ENCODE measurements at regions not wholly inside any gene's neighbourhood (a gene's known extent, or its start where the extent isn't known, plus 50 kb on each side); places are given as distances from the start of the nearest gene placed in this dataset.

- TF ChIP-seq ZBED4 (CRISPR knock-in tag; IDR thresholded peaks at IDR 0.05; ENCODE audit: borderline replicate concordance): no peak
- no peak for TF ChIP-seq PRPF4 (IDR thresholded peaks at IDR 0.05; ENCODE audit: low read depth, low read length, poor library complexity, severe bottlenecking)
- no peak for TF ChIP-seq ZNF367 (CRISPR knock-in tag; IDR thresholded peaks at IDR 0.05; ENCODE audit: borderline replicate concordance)
These were observed 371.2 kb upstream of the ASIC2 start (continued) for GRCh38 chr17:33664116-33664840.

DNA sequence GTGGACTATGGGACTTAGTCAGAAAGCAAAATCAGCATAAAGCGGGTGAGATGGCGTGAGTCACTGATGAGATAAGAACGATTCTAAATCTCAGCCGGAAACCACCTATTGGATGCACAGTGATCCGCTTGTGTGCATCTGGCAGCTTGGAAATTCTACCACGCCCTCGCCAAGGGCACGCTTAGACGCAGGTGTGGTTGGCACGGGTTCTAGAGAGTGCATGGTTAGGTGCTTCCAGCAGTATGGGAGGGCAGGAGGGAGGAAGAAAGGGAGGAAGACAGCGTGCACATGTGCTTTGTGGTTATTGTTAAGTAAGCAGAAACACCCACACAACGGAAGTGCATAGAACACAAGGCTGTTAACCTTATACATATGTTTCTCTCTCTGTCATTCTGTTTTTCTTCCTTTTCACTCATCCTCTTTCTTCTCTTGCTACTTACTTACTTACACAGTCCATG is 374.0 kb upstream of the ASIC2 start:
- H3K4me1 ChIP-seq (ENCODE audit: insufficient read depth, low read length): no peaks in the 10 kb centered on the region
- H3K27ac ChIP-seq (ENCODE audit: extremely low read length, insufficient read depth, low read length): no peak overlapping the region
- H3K9ac ChIP-seq (ENCODE audit: insufficient read depth, low read depth, low read length): no peak overlapping the region
- in situ Hi-C loops (cut with HindIII; ENCODE audit: extremely low pct_ligation_motif_present, low pct_unique_long_range_greater_than_20kb): no loop called here
- no peaks in the 10 kb centered on the region for H4K20me1 ChIP-seq (ENCODE audit: insufficient read depth, low read length)
- TF ChIP-seq, protein P1, sequence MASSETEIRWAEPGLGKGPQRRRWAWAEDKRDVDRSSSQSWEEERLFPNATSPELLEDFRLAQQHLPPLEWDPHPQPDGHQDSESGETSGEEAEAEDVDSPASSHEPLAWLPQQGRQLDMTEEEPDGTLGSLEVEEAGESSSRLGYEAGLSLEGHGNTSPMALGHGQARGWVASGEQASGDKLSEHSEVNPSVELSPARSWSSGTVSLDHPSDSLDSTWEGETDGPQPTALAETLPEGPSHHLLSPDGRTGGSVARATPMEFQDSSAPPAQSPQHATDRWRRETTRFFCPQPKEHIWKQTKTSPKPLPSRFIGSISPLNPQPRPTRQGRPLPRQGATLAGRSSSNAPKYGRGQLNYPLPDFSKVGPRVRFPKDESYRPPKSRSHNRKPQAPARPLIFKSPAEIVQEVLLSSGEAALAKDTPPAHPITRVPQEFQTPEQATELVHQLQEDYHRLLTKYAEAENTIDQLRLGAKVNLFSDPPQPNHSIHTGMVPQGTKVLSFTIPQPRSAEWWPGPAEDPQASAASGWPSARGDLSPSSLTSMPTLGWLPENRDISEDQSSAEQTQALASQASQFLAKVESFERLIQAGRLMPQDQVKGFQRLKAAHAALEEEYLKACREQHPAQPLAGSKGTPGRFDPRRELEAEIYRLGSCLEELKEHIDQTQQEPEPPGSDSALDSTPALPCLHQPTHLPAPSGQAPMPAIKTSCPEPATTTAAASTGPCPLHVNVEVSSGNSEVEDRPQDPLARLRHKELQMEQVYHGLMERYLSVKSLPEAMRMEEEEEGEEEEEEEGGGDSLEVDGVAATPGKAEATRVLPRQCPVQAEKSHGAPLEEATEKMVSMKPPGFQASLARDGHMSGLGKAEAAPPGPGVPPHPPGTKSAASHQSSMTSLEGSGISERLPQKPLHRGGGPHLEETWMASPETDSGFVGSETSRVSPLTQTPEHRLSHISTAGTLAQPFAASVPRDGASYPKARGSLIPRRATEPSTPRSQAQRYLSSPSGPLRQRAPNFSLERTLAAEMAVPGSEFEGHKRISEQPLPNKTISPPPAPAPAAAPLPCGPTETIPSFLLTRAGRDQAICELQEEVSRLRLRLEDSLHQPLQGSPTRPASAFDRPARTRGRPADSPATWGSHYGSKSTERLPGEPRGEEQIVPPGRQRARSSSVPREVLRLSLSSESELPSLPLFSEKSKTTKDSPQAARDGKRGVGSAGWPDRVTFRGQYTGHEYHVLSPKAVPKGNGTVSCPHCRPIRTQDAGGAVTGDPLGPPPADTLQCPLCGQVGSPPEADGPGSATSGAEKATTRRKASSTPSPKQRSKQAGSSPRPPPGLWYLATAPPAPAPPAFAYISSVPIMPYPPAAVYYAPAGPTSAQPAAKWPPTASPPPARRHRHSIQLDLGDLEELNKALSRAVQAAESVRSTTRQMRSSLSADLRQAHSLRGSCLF (CRISPR knock-in tag; IDR thresholded peaks at IDR 0.05; ENCODE audit: borderline replicate concordance): no peak
- TF ChIP-seq, protein P2, sequence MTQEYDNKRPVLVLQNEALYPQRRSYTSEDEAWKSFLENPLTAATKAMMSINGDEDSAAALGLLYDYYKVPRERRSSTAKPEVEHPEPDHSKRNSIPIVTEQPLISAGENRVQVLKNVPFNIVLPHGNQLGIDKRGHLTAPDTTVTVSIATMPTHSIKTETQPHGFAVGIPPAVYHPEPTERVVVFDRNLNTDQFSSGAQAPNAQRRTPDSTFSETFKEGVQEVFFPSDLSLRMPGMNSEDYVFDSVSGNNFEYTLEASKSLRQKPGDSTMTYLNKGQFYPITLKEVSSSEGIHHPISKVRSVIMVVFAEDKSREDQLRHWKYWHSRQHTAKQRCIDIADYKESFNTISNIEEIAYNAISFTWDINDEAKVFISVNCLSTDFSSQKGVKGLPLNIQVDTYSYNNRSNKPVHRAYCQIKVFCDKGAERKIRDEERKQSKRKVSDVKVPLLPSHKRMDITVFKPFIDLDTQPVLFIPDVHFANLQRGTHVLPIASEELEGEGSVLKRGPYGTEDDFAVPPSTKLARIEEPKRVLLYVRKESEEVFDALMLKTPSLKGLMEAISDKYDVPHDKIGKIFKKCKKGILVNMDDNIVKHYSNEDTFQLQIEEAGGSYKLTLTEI (CRISPR knock-in tag; conservative IDR thresholded peaks at IDR 0.05): no peak
- no peak for TF ChIP-seq ZBTB21 (CRISPR knock-in tag; IDR thresholded peaks at IDR 0.05)
- TF ChIP-seq ISL2 (CRISPR knock-in tag; IDR thresholded peaks at IDR 0.05): no peak
- no peak for TF ChIP-seq ZFP36 (IDR thresholded peaks at IDR 0.05; ENCODE audit: borderline replicate concordance, low read depth, low read length, partially characterized antibody)
- no peak for TF ChIP-seq THYN1 (CRISPR knock-in tag; IDR thresholded peaks at IDR 0.05; ENCODE audit: borderline replicate concordance, low read depth)
- TF ChIP-seq ZZZ3 (CRISPR knock-in tag; IDR thresholded peaks at IDR 0.05; ENCODE audit: borderline replicate concordance): no peak
- no peaks in the 10 kb centered on the region for H3K79me2 ChIP-seq (ENCODE audit: insufficient read depth, low read length)
- DNase-seq (ENCODE audit: low spot score): no peak
- no peak for FAIRE-seq
- H3K4me2 ChIP-seq (ENCODE audit: low read depth, low read length): no peak overlapping the region
- WGBS (ENCODE audit: low lambda C conversion rate): 9% methylated on average over 12 of the region's 12 CpGs
- H3K27me3 ChIP-seq (ENCODE audit: control insufficient read depth in 1 of 2, insufficient read depth in 2 of 2, low read length in 2 of 2): no peaks in the 10 kb centered on the region
- ATAC-seq: no peak
- no TSS peak for BruUV-seq (replicated peaks)
- ChIA-PET POLR2A (no interaction called here), CTCF (ENCODE audit: low intra/inter-chr PET ratio, low total read pairs) (no interaction called here)
- no peak overlapping the region for H3K4me3 ChIP-seq (replicated peaks in 1 of 3; ENCODE audit: insufficient read depth in 1 of 3, low read depth in 2 of 3, low read length in 3 of 3)
- H2AFZ ChIP-seq (ENCODE audit: low read length): no peak overlapping the region
- intact Hi-C loops (cut with micrococcal nuclease; ENCODE audit: unreplicated experiment): no loop called here
- H3K9me3 ChIP-seq (ENCODE audit: low read length): no peaks in the 10 kb centered on the region
- no peaks in the 10 kb centered on the region for H3K36me3 ChIP-seq (replicated peaks in 1 of 2; ENCODE audit: control insufficient read depth in 1 of 2, insufficient read depth in 2 of 2, low read length in 2 of 2)

Measured in HepG2 (cell line).